IMR-90 (cell line): ENCODE measurements at regions not wholly inside any gene's neighbourhood (a gene's known extent, or its start where the extent isn't known, plus 50 kb on each side); places are given as distances from the start of the nearest gene placed in this dataset.

Experiments
- ATAC-seq: fragments of 200-7000 bp; cut with Tn5 transposase; 2 replicates; pipeline ENCODE4 v1.9.1; 2020; ENCODE audit warnings: low read depth, mild to moderate bottlenecking, moderate library complexity
- BruUV-seq: library from RNA; stranded (reverse); fragments of 400-500 nt; replicated peaks from 2 replicates; lab custom pipeline; 2021; lab: Mats Ljungman, UMichigan
- CTCF ChIA-PET: fragments of 300-600 bp; formaldehyde crosslinking; extraction: SDS; loops from one replicate; lab custom pipeline; 2021; ENCODE audit warnings: antibody characterized with exemption; lab: Yijun Ruan, JAX
- POLR2A ChIA-PET: fragments of 300-600 bp; sonication (Branson Sonifier 250); formaldehyde crosslinking; loops from one replicate; lab custom pipeline; 2022; ENCODE audit warnings: antibody characterized with exemption; ENCODE audit not compliant: unreplicated experiment; lab: Charles Lee
- DNase-seq: peaks from one replicate; pipeline ENCODE4 v3.0.0; 2013
- H2AFZ ChIP-seq: replicated peaks from 2 replicates; pipeline ENCODE3; 2013; ENCODE audit warnings: low read length, mild to moderate bottlenecking; ENCODE audit not compliant: poor library complexity
- H2AK5ac ChIP-seq: 2 replicates; pipeline ENCODE4 v1.6.1; 2013; ENCODE audit warnings: low read depth, low read length, inconsistent platforms
- H2AK9ac ChIP-seq: replicated peaks from 2 replicates; pipeline ENCODE3; 2013; ENCODE audit warnings: mild to moderate bottlenecking, low read depth, low read length, moderate library complexity; ENCODE audit not compliant: poor library complexity
- H2BK120ac ChIP-seq: 2 replicates; pipeline ENCODE4 v1.6.1; 2013; ENCODE audit warnings: low read depth, low read length, inconsistent platforms
- H2BK15ac ChIP-seq: 3 replicates; pipeline ENCODE4 v1.6.1; 2013; ENCODE audit warnings: low read depth, low read length, inconsistent platforms
- H2BK20ac ChIP-seq: 2 replicates; pipeline ENCODE4 v1.6.1; 2013; ENCODE audit warnings: low read depth, mild to moderate bottlenecking, inconsistent platforms, low read length, moderate library complexity
- H2BK5ac ChIP-seq: 2 replicates; pipeline ENCODE4 v1.6.1; 2013; ENCODE audit warnings: mild to moderate bottlenecking, low read depth, low read length, inconsistent platforms; ENCODE audit not compliant: poor library complexity, severe bottlenecking
- H3K14ac ChIP-seq: replicated peaks from 2 replicates; pipeline ENCODE4 v1.6.1; 2013; ENCODE audit warnings: low read depth, low read length, inconsistent platforms
- H3K18ac ChIP-seq: 2 replicates; pipeline ENCODE4 v1.6.1; 2013; ENCODE audit warnings: low read depth, low read length, control low read depth
- H3K23ac ChIP-seq: 2 replicates; pipeline ENCODE4 v1.6.1; 2013; ENCODE audit warnings: low read depth, low read length, inconsistent platforms
- H3K27ac ChIP-seq: 2 replicates; pipeline ENCODE4 v1.5.1; 2013; ENCODE audit warnings: mild to moderate bottlenecking, control low read depth, low read length; ENCODE audit not compliant: insufficient read depth
- H3K27me3 ChIP-seq: 2 replicates; pipeline ENCODE4 v1.6.1; 2013; ENCODE audit warnings: low read length; ENCODE audit not compliant: control insufficient read depth, insufficient read depth
- H3K36me3 ChIP-seq: 2 replicates; pipeline ENCODE4 v1.6.1; 2013; ENCODE audit warnings: low read length, mixed read lengths; ENCODE audit not compliant: control insufficient read depth, insufficient read depth
- H3K4ac ChIP-seq: 2 replicates; pipeline ENCODE4 v1.6.1; 2013; ENCODE audit warnings: low read depth, low read length, inconsistent platforms
- H3K4me1 ChIP-seq: 2 replicates; pipeline ENCODE4 v1.6.1; 2013; ENCODE audit warnings: low read length, mixed read lengths; ENCODE audit not compliant: control insufficient read depth, insufficient read depth
- H3K4me2 ChIP-seq: 2 replicates; pipeline ENCODE4 v1.6.1; 2013; ENCODE audit warnings: low read depth, mild to moderate bottlenecking, control low read depth, low read length, moderate library complexity
- H3K4me3 ChIP-seq: 2 replicates; pipeline ENCODE4 v1.5.1; 2013; ENCODE audit warnings: low read depth, mild to moderate bottlenecking, control low read depth, low read length, moderate library complexity; ENCODE audit not compliant: insufficient read depth
- H3K56ac ChIP-seq: 2 replicates; pipeline ENCODE4 v1.6.1; 2013; ENCODE audit warnings: low read length, inconsistent platforms; ENCODE audit not compliant: insufficient read depth; ENCODE audit errors: extremely low read depth
- H3K79me1 ChIP-seq, 2 experiments: 2 replicates each; pipeline ENCODE4 v1.6.1; 2013; ENCODE audit warnings: low read length in 2 of 2, inconsistent platforms in 1 of 2, low read depth in 1 of 2
- H3K9ac ChIP-seq: 2 replicates; pipeline ENCODE4 v1.6.1; 2013; ENCODE audit warnings: low read depth, low read length, control low read depth
- H3K9me1 ChIP-seq: 2 replicates; pipeline ENCODE4 v1.6.1; 2013; ENCODE audit warnings: low read length, inconsistent platforms; ENCODE audit not compliant: insufficient read depth
- H3K9me3 ChIP-seq: 2 replicates; pipeline ENCODE4 v1.6.1; 2013; ENCODE audit warnings: low read length; ENCODE audit not compliant: control insufficient read depth, insufficient read depth
- H4K20me1 ChIP-seq: 2 replicates; pipeline ENCODE4 v1.6.1; 2013; ENCODE audit warnings: low read length, inconsistent platforms; ENCODE audit not compliant: insufficient read depth
- H4K5ac ChIP-seq: 2 replicates; pipeline ENCODE4 v1.6.1; 2013; ENCODE audit warnings: mild to moderate bottlenecking, low read depth, low read length, control low read depth
- H4K8ac ChIP-seq, 2 experiments: 2 replicates each; pipeline ENCODE4 v1.6.1; 2013; ENCODE audit warnings: low read depth in 2 of 2, low read length in 2 of 2, control low read depth in 1 of 2, inconsistent platforms in 1 of 2
- H4K91ac ChIP-seq: 2 replicates; pipeline ENCODE4 v1.6.1; 2013; ENCODE audit warnings: low read depth, low read length, inconsistent platforms; ENCODE audit not compliant: insufficient read depth
- BHLHE40 ChIP-seq: fragments of 150-350 bp; IDR thresholded peaks from 2 replicates; pipeline ENCODE4 v1.6.1; 2016; ENCODE audit warnings: mild to moderate bottlenecking, low read depth, low read length
- CEBPB ChIP-seq: IDR thresholded peaks from 2 replicates; pipeline ENCODE4 v1.6.1; 2012; ENCODE audit warnings: low read depth, low read length, improper control_type of control experiment
- CHD1 ChIP-seq: IDR thresholded peaks from 2 replicates; pipeline ENCODE4 v1.6.1; 2012; ENCODE audit warnings: low read depth, low read length, improper control_type of control experiment
- MAZ ChIP-seq: IDR thresholded peaks from 2 replicates; pipeline ENCODE4 v1.6.1; 2012; ENCODE audit warnings: low read depth, mild to moderate bottlenecking, low read length, improper control_type of control experiment, moderate library complexity, borderline replicate concordance
- NFE2L2 ChIP-seq: fragments of 150-350 bp; IDR thresholded peaks from 2 replicates; pipeline ENCODE4 v1.6.1; 2016; ENCODE audit warnings: low read depth, mild to moderate bottlenecking, low read length
- POLR2A ChIP-seq: IDR thresholded peaks from 2 replicates; pipeline ENCODE4 v1.6.1; 2012; ENCODE audit warnings: mild to moderate bottlenecking, low read depth, low read length
- RAD21 ChIP-seq: IDR thresholded peaks from 2 replicates; pipeline ENCODE4 v1.6.1; 2012; ENCODE audit warnings: low read length, improper control_type of control experiment
- RCOR1 ChIP-seq: IDR thresholded peaks from 2 replicates; pipeline ENCODE4 v1.6.1; 2012; ENCODE audit warnings: mild to moderate bottlenecking, low read length, improper control_type of control experiment; ENCODE audit not compliant: insufficient replicate concordance
- RFX5 ChIP-seq: IDR thresholded peaks from 2 replicates; pipeline ENCODE4 v1.8.0; 2012; ENCODE audit warnings: low read depth, mild to moderate bottlenecking, low read length, moderate library complexity
- SMC3 ChIP-seq: fragments of 150-350 bp; IDR thresholded peaks from 2 replicates; pipeline ENCODE4 v1.6.1; 2016; ENCODE audit warnings: low read depth, mild to moderate bottlenecking, antibody characterized with exemption, low read length, moderate library complexity
- USF2 ChIP-seq: fragments of 150-350 bp; IDR thresholded peaks from 2 replicates; pipeline ENCODE4 v1.6.1; 2017; ENCODE audit warnings: mild to moderate bottlenecking, antibody characterized with exemption, low read length, low read depth
- WGBS, 2 experiments: methylation state at CpG; one replicate each; pipeline versions ENCODE4 v1.1.5 to v1.1.7; 2013; ENCODE audit warnings: missing lambda C conversion rate in 2 of 2; ENCODE audit not compliant: insufficient read length in 1 of 2; ENCODE audit errors: extremely low coverage in 2 of 2; 5-methylcytosine and 5-hydroxymethylcytosine counted together
- dilution Hi-C: fragments of 300-500 bp; cut with HindIII; formaldehyde crosslinking; loops from one replicate; pipeline ENCODE4 v1.14.3; 2018; ENCODE audit warnings: low sequenced_read_pairs; ENCODE audit not compliant: unreplicated experiment
- in situ Hi-C: fragments of 300-500 bp; cut with MboI; formaldehyde crosslinking; loops from 3 replicates; pipeline ENCODE4 v1.14.3; 2019; ENCODE audit warnings: low sequenced_read_pairs, inconsistent platforms, mixed read lengths
- intact Hi-C: fragments of 100-400 bp; cut with micrococcal nuclease; formaldehyde crosslinking; loops from 2 replicates; pipeline ENCODE4 v1.10.0; 2022

GRCh38 chr7:84277628-84278224, 83.1 kb upstream of the SEMA3A start:
- no peak overlapping the region for H2BK15ac ChIP-seq
- no peak overlapping the region for H3K9ac ChIP-seq
- H2BK20ac ChIP-seq, result no peak overlapping the region
- peaks cover 7% of the 10 kb centered on the region for H3K9me1 ChIP-seq
- no peaks in the 10 kb centered on the region for H4K20me1 ChIP-seq
- H2BK5ac ChIP-seq, result no peak overlapping the region
- TF ChIP-seq RCOR1 (no peak), CHD1 (no peak), RFX5 (no peak), NFE2L2 (no peak), RAD21 (no peak), USF2 (no peak), SMC3 (no peak), BHLHE40 (no peak), POLR2A (no peak), MAZ (no peak), CEBPB (no peak)
- H2BK120ac ChIP-seq, result no peak overlapping the region
- in situ Hi-C loops (no loop called here), intact Hi-C loops (no loop called here), dilution Hi-C loops (no loop called here)
- H3K18ac ChIP-seq, result no peak overlapping the region
- no peak overlapping the region for H3K4ac ChIP-seq
- no peak overlapping the region for H3K23ac ChIP-seq
- H3K4me3 ChIP-seq, result no peak overlapping the region
- H3K36me3 ChIP-seq, result no peaks in the 10 kb centered on the region
- no peak overlapping the region for H3K14ac ChIP-seq
- no peak overlapping the region for H2AFZ ChIP-seq
- no peak overlapping the region for H3K27ac ChIP-seq
- H3K79me1 ChIP-seq, result no peaks in the 10 kb centered on the region; a peak in 1 of 4 replicates
- H2AK5ac ChIP-seq, result no peak overlapping the region
- no peak overlapping the region for H2AK9ac ChIP-seq
- ATAC-seq, result no peak; the same call in 1 of the 2 replicates
- no CpG with 5 or more reads among the region's 2 CpGs for WGBS, 2 experiments
- no TSS peak for BruUV-seq
- H3K9me3 ChIP-seq, result peaks cover 4% of the 10 kb centered on the region; the same call in 1 of the 2 replicates
- H3K4me2 ChIP-seq, result no peak overlapping the region
- DNase-seq, result no peak
- H3K4me1 ChIP-seq, result 0 out of 2 replicates have a peak, but pooled peaks cover 3% of the 10 kb centered on the region
- no peak overlapping the region for H4K5ac ChIP-seq
- CTCF ChIA-PET, result no interaction called here
- H4K8ac ChIP-seq, result no peak overlapping the region
- no peaks in the 10 kb centered on the region for H3K27me3 ChIP-seq
- H3K56ac ChIP-seq, result no peak overlapping the region
- H4K91ac ChIP-seq, result no peak overlapping the region
- POLR2A ChIA-PET, result no interaction called here
